GM23338 (cell line): ENCODE measurements at regions not wholly inside any gene's neighbourhood (a gene's known extent, or its start where the extent isn't known, plus 50 kb on each side); places are given as distances from the start of the nearest gene placed in this dataset.
A peak's percentile ranks its signal among the peaks of the same experiment; 100 is the strongest.

Experiments
- ATAC-seq: fragments of 200-7000 bp; cut with Tn5 transposase; 3 replicates; pipeline ENCODE4 v1.9.1; 2020
- DNase-seq: peaks from one replicate; pipeline ENCODE4 v3.0.0-alpha.2; 2015; ENCODE audit warnings: low spot score
- H2AFZ ChIP-seq: fragments of 200-600 bp; sonication (generic); 2 replicates; pipeline ENCODE4 v1.8.0; 2016; ENCODE audit warnings: antibody characterized with exemption, mild to moderate bottlenecking, moderate library complexity
- H3F3A ChIP-seq: fragments of 200-600 bp; sonication (generic); replicated peaks from 2 replicates; pipeline ENCODE4 v1.8.0; 2017; ENCODE audit warnings: antibody characterized with exemption, mixed run types, low read depth
- H3K27ac ChIP-seq: fragments of 200-600 bp; sonication (generic); 2 replicates; pipeline ENCODE4 v1.6.1; 2016; ENCODE audit warnings: low read depth
- H3K27me3 ChIP-seq: fragments of 200-600 bp; sonication (generic); 2 replicates; pipeline ENCODE4 v1.8.0; 2016; ENCODE audit warnings: mild to moderate bottlenecking, mixed run types, moderate library complexity; ENCODE audit not compliant: insufficient read depth
- H3K36me3 ChIP-seq: fragments of 200-600 bp; sonication (generic); 2 replicates; pipeline ENCODE4 v1.8.0; 2016; ENCODE audit warnings: mild to moderate bottlenecking; ENCODE audit not compliant: insufficient read depth
- H3K4me1 ChIP-seq: fragments of 200-600 bp; sonication (generic); 2 replicates; pipeline ENCODE4 v1.8.0; 2016; ENCODE audit warnings: mild to moderate bottlenecking, moderate library complexity; ENCODE audit not compliant: insufficient read depth
- H3K4me2 ChIP-seq: fragments of 200-600 bp; sonication (generic); 2 replicates; pipeline ENCODE4 v1.7.1; 2017; ENCODE audit warnings: mixed run types
- H3K4me3 ChIP-seq: fragments of 200-600 bp; sonication (generic); 2 replicates; pipeline ENCODE4 v1.6.1; 2016; ENCODE audit warnings: mixed run types
- H3K79me2 ChIP-seq: fragments of 200-600 bp; sonication (generic); replicated peaks from 2 replicates; pipeline ENCODE4 v1.8.0; 2017; ENCODE audit warnings: mild to moderate bottlenecking; ENCODE audit not compliant: insufficient read depth
- H3K9me2 ChIP-seq: fragments of 200-600 bp; sonication (generic); 2 replicates; pipeline ENCODE4 v1.8.0; 2017; ENCODE audit not compliant: insufficient read depth
- H4K20me1 ChIP-seq: fragments of 200-600 bp; sonication (generic); replicated peaks from 2 replicates; pipeline ENCODE4 v1.8.0; 2017; ENCODE audit warnings: mild to moderate bottlenecking; ENCODE audit not compliant: insufficient read depth
- H3K27ac Mint-ChIP-seq: 2 replicates; pipeline ENCODE4 v1.8.0; 2020; ENCODE audit warnings: inconsistent platforms, mild to moderate bottlenecking, moderate library complexity, mixed read lengths
- H3K27me3 Mint-ChIP-seq: 3 replicates; pipeline ENCODE4 v1.8.0; 2022; ENCODE audit warnings: low read depth, mild to moderate bottlenecking, moderate library complexity, mixed read lengths, inconsistent platforms; ENCODE audit not compliant: insufficient read depth, poor library complexity
- H3K36me3 Mint-ChIP-seq: 3 replicates; pipeline ENCODE4 v1.8.0; 2021; ENCODE audit warnings: low read depth, mild to moderate bottlenecking, inconsistent platforms, moderate library complexity, mixed read lengths
- H3K4me1 Mint-ChIP-seq: 3 replicates; pipeline ENCODE4 v1.8.0; 2020; ENCODE audit warnings: mild to moderate bottlenecking, inconsistent platforms, mixed read lengths
- H3K4me3 Mint-ChIP-seq: 3 replicates; pipeline ENCODE4 v1.8.0; 2021; ENCODE audit warnings: moderate library complexity, mild to moderate bottlenecking, inconsistent platforms, mixed read lengths
- H3K9me3 Mint-ChIP-seq: 3 replicates; pipeline ENCODE4 v1.8.0; 2020; ENCODE audit warnings: moderate library complexity, mild to moderate bottlenecking, inconsistent platforms, mixed read lengths
- POLR2AphosphoS5 ChIP-seq: IDR thresholded peaks from 2 replicates; pipeline ENCODE4 v1.6.1; 2016; ENCODE audit warnings: antibody characterized with exemption, low read depth
- STAT1 ChIP-seq: IDR thresholded peaks from one replicate; pipeline ENCODE4 v1.6.1; 2016; ENCODE audit warnings: antibody characterized with exemption; ENCODE audit not compliant: unreplicated experiment
- TF ChIP-seq, protein P1 (sequence below), 2 experiments: fragments of 200-600 bp in 1 of 2; sonication (generic) in 1 of 2; conservative IDR thresholded peaks; 2 replicates each; pipeline versions ENCODE4 v1.5.1 to v1.6.1; 2016 to 2017; ENCODE audit warnings: antibody characterized with exemption in 2 of 2, low read depth in 2 of 2, mild to moderate bottlenecking in 2 of 2, moderate library complexity in 1 of 2
- TF ChIP-seq, protein P2 (sequence below): fragments of 250-450 bp; sonication (Bioruptor Pico); IDR thresholded peaks from 2 replicates; pipeline ENCODE4 v1.5.0; 2020; ENCODE audit warnings: mild to moderate bottlenecking, moderate library complexity

DNA sequence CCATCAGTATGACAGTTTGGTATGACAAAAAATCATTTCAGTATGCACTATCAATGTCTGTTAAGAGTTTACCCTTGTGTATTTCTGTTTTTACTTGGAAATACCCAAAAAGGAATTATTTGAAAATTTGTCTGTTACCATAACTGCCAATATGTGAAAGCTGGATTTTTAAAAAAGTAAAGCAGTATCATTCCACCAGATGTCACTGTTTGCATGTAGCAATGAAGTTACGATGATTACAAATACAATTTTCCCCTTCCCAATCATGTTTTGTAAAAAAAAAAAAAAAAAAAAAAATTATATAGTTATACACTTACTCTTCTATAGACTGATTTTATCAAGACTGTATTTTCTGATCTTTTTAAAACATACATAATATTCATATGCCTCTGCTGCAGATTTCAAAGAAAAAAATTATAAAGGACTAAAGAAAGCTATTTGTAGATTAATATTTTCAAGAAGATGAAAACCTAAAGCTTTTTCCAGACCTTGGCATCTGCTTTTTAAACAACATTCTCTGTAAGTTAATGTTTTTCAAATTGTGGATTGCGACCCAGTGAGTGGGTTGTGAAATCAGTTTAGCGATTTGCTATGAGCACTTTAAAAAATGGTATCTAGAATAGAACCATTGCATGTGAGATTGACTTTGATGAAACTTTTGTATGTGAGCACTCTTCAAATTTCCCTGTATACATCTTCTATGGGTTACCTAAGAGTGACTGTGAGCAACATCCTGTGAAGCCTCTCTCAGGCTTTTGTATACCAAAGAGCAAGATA lies 114.2 kb downstream of the TTC6 start (continued):
- TF ChIP-seq, protein P1, sequence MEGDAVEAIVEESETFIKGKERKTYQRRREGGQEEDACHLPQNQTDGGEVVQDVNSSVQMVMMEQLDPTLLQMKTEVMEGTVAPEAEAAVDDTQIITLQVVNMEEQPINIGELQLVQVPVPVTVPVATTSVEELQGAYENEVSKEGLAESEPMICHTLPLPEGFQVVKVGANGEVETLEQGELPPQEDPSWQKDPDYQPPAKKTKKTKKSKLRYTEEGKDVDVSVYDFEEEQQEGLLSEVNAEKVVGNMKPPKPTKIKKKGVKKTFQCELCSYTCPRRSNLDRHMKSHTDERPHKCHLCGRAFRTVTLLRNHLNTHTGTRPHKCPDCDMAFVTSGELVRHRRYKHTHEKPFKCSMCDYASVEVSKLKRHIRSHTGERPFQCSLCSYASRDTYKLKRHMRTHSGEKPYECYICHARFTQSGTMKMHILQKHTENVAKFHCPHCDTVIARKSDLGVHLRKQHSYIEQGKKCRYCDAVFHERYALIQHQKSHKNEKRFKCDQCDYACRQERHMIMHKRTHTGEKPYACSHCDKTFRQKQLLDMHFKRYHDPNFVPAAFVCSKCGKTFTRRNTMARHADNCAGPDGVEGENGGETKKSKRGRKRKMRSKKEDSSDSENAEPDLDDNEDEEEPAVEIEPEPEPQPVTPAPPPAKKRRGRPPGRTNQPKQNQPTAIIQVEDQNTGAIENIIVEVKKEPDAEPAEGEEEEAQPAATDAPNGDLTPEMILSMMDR (conservative IDR thresholded peaks at IDR 0.05; ENCODE audit: low read depth in 2 of 2): peak; percentile 55 to 56

DNA sequence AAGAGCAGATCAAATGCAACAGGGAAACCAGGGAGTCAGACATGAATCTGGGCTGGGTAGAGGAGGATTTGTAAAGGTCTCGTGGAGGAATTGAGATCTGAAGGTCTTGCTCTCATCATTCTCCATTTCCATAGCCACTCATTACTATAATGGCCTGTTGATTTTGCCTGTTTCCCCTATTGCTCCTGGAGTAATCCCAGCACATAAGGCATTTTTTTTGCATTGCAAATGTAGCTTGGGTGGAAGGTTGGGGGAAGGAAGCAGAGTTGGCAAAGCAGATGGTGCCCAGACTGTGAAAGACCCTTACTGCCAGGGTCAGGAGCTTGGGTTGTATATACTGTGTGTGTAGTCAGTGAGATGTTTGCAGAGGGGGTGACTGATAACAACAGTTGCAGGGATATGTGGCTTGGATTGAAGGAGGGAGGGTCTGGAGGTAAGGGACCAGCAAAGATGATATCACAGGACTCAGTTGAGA lies 116.0 kb downstream of the TTC6 start:
- H3K27me3 ChIP-seq: no peaks in the 10 kb centered on the region
- TF ChIP-seq STAT1: no peak
- no peak for TF ChIP-seq POLR2AphosphoS5
- TF ChIP-seq, protein P2, sequence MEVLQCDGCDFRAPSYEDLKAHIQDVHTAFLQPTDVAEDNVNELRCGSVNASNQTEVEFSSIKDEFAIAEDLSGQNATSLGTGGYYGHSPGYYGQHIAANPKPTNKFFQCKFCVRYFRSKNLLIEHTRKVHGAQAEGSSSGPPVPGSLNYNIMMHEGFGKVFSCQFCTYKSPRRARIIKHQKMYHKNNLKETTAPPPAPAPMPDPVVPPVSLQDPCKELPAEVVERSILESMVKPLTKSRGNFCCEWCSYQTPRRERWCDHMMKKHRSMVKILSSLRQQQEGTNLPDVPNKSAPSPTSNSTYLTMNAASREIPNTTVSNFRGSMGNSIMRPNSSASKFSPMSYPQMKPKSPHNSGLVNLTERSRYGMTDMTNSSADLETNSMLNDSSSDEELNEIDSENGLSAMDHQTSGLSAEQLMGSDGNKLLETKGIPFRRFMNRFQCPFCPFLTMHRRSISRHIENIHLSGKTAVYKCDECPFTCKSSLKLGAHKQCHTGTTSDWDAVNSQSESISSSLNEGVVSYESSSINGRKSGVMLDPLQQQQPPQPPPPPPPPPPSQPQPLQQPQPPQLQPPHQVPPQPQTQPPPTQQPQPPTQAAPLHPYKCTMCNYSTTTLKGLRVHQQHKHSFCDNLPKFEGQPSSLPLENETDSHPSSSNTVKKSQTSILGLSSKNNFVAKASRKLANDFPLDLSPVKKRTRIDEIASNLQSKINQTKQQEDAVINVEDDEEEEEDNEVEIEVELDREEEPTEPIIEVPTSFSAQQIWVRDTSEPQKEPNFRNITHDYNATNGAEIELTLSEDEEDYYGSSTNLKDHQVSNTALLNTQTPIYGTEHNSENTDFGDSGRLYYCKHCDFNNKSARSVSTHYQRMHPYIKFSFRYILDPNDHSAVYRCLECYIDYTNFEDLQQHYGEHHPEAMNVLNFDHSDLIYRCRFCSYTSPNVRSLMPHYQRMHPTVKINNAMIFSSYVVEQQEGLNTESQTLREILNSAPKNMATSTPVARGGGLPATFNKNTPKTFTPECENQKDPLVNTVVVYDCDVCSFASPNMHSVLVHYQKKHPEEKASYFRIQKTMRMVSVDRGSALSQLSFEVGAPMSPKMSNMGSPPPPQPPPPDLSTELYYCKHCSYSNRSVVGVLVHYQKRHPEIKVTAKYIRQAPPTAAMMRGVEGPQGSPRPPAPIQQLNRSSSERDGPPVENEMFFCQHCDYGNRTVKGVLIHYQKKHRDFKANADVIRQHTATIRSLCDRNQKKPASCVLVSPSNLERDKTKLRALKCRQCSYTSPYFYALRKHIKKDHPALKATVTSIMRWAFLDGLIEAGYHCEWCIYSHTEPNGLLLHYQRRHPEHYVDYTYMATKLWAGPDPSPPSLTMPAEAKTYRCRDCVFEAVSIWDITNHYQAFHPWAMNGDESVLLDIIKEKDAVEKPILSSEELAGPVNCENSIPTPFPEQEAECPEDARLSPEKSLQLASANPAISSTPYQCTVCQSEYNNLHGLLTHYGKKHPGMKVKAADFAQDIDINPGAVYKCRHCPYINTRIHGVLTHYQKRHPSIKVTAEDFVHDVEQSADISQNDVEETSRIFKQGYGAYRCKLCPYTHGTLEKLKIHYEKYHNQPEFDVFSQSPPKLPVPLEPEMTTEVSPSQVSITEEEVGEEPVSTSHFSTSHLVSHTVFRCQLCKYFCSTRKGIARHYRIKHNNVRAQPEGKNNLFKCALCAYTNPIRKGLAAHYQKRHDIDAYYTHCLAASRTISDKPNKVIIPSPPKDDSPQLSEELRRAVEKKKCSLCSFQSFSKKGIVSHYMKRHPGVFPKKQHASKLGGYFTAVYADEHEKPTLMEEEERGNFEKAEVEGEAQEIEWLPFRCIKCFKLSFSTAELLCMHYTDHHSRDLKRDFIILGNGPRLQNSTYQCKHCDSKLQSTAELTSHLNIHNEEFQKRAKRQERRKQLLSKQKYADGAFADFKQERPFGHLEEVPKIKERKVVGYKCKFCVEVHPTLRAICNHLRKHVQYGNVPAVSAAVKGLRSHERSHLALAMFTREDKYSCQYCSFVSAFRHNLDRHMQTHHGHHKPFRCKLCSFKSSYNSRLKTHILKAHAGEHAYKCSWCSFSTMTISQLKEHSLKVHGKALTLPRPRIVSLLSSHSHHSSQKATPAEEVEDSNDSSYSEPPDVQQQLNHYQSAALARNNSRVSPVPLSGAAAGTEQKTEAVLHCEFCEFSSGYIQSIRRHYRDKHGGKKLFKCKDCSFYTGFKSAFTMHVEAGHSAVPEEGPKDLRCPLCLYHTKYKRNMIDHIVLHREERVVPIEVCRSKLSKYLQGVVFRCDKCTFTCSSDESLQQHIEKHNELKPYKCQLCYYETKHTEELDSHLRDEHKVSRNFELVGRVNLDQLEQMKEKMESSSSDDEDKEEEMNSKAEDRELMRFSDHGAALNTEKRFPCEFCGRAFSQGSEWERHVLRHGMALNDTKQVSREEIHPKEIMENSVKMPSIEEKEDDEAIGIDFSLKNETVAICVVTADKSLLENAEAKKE (CRISPR knock-in tag): no peak
- H3K4me3 Mint-ChIP-seq: no peak overlapping the region

More for the DNA sequence above, 116.0 kb downstream of the TTC6 start:
- Mint-ChIP-seq H3K36me3 (no peaks in the 10 kb centered on the region), H3K4me1 (peaks cover 8% of the 10 kb centered on the region), H3K27me3 (no peaks in the 10 kb centered on the region), H3K27ac (peak overlapping the region; percentile 7; the same call in 1 of the 2 replicates), H3K9me3 (no peaks in the 10 kb centered on the region)
- Histone ChIP-seq H4K20me1 (no peaks in the 10 kb centered on the region), H3K79me2 (no peaks in the 10 kb centered on the region), H3K4me1 (peaks cover 5% of the 10 kb centered on the region; the same call in 1 of the 2 replicates), H3F3A (no peaks in the 10 kb centered on the region), H2AFZ (no peak overlapping the region), H3K9me2 (no peaks in the 10 kb centered on the region; the same call in 1 of the 2 replicates), H3K4me2 (no peak overlapping the region), H3K4me3 (no peak overlapping the region), H3K36me3 (no peaks in the 10 kb centered on the region), H3K27ac (no peak overlapping the region)
- ATAC-seq: no peak
- no peak for DNase-seq
